ENCODE measurements at regions not wholly inside any gene's neighbourhood (a gene's known extent, or its start where the extent isn't known, plus 50 kb on each side); places are given as distances from the start of the nearest gene placed in this dataset.

DNA sequence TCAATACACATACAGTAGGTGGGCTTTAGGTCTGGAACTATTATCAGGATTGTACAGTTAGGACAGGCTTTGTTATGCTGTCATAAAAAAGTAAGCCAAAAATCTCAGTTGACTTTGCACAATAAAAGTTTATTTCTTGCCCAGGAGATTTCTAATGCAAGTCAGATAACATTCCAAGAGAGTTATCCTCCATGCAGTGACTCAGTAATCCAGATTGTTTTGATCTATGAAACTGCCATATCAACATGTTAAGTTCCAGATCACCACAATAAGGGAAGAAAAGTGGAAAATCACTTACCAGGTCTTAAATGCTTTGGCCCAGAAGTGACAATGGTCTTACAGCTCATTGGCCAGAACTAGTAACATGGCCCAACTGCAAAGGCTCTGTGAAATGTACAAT, 636.2 kb upstream of the KLF12 start:
- TF ChIP-seq JUND (IDR thresholded peaks at IDR 0.05; ENCODE audit: borderline replicate concordance, low read depth, low read length) (no peak), JUND (tag; IDR thresholded peaks at IDR 0.05; ENCODE audit: borderline replicate concordance, low read depth, low read length) (no peak), ZNF224 (CRISPR knock-in tag; IDR thresholded peaks at IDR 0.05) (no peak), CTCF (IDR thresholded peaks at IDR 0.05 in 2 of 3, conservative IDR thresholded peaks at IDR 0.05 in 1 of 3; ENCODE audit: insufficient read depth in 2 of 3, low read depth in 1 of 3, low read length in 3 of 3) (no peak), CBX5 (IDR thresholded peaks at IDR 0.05; ENCODE audit: borderline replicate concordance, low read depth) (no peak), ARID3B (CRISPR knock-in tag; IDR thresholded peaks at IDR 0.05; ENCODE audit: borderline replicate concordance) (no peak)

Measured in K562 (cell line).